NCI-H2171 (cell line): ENCODE measurements at regions not wholly inside any gene's neighbourhood (a gene's known extent, or its start where the extent isn't known, plus 50 kb on each side); places are given as distances from the start of the nearest gene placed in this dataset.

Experiments used
- DNase-seq: peaks from one replicate; lab custom pipeline; 2025; lab: John Stamatoyannopoulos, UW

DNA sequence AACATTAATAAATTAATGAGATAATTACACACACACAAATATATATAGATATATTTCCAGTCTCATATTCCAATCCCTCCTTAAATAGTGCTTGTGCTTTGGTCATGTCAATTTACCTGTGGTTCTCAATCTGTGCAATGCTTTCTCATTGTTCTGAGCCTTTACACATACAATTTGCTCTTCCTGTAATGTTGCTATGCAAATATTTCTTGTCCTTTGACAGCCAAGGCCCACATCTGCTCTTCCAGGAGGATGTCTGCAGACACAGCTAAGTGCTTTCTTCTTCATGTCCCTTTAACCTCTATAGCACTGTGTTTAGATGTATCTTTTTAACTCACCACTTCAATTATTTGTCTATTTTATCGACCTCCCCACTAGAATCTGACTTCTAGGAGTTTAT lies 67.3 kb upstream of the RAPGEF2 start:
- no peak for DNase-seq

DNA sequence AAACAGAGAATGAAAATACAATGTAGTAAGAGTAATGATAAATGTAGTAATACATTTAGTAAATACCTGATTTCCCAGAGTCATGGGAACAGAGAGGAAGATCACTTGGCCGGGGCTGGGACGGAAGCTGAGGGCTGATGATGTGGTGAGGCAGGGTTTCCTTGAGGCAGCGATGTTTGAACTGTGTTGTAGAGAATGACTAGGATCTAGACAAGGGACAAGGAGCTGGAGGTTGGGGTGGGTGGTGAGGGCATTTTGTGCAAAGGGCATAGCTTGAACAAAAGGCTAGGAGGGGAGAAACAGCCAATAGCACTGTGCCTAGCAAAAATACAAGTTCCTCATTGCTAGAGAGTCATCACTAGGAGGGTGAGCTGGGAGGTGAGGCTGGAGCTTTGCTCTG lies 64.3 kb upstream of the RAPGEF2 start:
- no peak for DNase-seq

DNA sequence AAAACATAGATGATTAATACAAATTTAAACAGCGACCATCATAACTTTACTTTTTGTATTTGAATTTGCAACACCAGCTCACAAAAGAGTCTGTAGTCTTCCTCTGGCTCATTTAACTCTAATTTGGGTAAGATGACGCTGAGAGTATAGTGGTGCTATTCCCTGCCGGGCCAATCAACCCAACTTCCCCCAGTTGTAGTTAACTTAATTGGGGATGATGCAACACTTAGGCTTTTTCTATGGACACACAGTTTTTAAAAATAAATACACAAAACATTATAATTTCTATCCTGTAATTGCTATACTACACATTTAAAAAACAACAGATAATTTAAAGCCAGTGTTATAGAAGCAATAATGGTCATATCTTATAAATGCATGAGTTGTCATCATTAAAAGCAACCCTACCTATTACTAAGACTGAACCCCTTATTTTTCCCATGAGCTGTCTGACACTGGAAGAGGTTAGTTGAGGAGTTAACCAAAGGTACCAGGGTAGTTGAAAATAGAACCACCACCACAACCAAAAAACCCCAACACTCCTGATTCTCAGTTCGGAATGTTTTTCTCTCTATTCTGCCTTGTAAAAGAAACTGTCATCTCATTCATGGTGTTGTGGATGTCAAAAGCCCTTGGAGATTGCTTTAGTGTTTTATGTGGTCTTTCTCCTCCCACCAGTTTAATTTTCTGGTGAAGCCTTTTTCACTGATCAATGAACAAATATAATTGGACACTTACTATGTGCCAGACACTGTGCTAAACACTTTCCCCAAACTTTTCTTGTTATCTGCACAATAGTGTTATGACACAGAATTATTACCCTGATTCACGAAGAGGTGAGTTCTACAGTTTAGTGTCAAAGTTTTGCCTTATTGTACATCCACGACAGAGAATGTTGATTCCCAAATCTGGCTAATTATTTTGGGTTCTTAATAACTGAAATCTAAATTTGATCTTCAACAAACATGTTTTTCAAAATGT lies 61.5 kb upstream of the RAPGEF2 start:
- no peak for DNase-seq

DNA sequence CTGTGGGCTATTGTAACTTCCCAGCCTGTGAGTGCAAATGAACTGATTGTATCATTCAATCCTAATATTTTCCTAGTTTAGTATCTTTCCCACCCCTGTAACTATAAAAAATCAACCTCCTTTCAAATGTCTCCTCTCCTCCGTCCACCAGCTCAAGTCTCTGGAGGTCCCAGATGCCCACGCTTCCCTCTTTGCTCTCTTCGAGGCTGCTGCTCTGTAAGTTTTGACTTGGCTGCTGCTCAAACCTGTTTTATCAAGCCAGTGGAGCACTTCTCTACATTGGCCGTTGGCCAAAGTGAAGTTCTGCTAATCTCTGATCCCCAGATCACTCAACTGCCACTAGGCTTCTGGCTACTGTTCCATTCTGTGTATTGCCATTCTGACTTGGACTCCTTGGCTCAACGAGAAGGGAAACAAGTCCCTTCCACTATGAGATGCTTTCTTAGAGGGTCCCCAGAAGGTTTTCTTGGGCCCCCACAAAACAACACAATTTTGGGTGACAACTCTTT lies 60.7 kb upstream of the RAPGEF2 start:
- DNase-seq = no peak

DNA sequence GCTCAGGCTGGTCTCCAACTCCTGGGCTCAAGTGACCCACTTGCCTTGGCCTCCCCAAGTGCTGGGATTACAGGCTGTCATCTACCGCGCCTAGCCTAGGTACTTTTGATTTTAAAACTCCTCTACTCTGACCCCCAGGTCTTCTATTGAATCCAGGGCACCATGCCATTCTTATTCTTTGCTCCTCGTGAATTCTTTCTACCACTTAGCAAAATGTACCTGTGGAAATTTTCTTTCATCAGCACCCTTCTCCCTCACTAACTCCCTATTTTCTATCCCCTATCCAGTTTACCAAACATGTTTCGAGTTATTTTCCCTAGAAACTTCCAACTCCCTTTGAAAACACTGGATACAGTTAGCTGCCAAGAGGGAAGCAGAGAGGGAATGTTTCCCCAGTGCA lies 60.0 kb upstream of the RAPGEF2 start:
- DNase-seq = no peak

DNA sequence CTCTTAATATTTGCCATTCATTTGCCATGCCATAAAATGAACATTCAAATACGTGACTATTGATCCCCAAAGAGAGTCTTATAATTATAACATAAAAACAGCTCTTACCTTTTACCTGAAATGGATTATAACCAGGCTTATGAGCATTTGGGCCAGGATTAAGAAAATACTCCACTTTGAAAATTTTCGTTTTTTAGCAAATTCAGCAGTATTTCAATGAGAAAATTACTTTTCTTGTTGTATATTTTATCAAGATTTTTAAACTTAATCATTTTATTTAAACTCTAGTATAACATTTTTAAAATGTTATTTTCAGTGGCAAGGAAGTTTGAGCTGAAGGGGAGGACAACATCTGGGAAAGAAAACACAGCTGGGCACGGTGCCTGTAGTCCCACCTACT lies 59.0 kb upstream of the RAPGEF2 start:
- DNase-seq = no peak

DNA sequence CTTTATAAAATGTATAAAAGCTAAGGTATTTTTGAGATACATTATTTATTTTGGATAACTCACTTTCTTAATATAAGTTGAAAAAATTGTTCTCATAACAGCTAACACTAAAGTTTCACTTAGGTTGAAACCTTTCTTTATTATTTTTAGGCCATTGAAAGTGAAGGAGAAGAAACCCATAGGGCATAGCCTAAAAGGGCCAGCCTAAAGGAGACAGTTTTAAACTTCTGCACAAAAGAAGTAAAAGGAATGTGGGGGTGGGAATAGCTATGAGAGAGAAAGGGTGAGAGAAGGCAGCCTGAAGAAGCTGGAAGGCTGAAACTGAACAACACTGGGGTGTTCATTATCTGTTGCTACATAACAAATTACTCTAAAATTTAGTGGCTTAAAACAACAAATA lies 57.6 kb upstream of the RAPGEF2 start:
- DNase-seq = no peak

DNA sequence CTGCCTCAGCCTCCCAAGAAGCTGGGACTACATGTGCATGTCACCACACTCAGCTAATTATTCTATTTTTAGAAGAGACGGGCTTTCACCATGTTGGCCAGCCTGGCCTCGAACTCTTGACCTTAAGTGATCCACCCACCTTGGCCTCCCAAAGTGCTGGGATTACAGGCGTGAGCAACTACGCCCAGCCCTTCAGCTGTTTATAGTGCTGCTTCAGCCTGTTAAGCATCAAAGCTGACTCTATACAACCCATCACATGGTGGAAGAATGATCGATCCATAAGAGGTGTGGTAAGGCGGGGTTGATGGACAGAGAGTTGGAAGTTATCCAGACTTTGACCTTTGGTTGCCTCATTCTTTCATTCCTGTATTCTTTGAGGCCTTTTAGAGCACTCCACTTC lies 56.2 kb upstream of the RAPGEF2 start:
- no peak for DNase-seq

DNA sequence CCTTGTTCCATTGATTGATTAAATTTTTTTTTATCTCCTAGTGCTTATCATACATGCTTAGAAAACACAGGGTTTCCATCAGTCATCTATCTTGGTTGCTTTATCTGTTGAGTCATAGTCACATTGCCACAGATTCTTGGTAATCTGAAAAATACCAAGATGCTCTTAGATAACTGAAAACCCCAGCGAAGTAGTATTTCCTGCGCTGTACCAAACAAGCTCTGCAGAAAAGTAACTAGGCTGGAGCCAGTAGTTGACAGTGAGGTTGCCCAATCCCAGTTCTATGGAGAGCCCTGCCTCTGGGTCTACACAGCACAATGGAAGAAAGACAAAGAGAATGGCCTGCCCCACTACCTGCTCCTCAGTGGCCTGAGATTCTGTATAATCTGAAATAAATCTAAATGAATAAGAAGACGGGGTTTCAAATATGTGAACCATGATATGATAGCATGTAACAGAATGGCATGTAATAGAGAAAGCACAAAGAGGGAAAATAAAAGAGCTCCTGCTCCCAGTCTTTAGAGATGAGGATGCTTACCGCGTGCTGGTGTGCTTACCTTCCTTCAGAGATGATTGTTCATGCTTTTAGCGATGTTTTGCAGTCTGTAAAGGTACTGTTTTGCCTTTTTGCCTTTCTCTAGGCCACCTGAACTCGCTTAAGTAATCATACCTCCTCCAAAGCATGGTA lies 55.3 kb upstream of the RAPGEF2 start:
- no peak for DNase-seq

DNA sequence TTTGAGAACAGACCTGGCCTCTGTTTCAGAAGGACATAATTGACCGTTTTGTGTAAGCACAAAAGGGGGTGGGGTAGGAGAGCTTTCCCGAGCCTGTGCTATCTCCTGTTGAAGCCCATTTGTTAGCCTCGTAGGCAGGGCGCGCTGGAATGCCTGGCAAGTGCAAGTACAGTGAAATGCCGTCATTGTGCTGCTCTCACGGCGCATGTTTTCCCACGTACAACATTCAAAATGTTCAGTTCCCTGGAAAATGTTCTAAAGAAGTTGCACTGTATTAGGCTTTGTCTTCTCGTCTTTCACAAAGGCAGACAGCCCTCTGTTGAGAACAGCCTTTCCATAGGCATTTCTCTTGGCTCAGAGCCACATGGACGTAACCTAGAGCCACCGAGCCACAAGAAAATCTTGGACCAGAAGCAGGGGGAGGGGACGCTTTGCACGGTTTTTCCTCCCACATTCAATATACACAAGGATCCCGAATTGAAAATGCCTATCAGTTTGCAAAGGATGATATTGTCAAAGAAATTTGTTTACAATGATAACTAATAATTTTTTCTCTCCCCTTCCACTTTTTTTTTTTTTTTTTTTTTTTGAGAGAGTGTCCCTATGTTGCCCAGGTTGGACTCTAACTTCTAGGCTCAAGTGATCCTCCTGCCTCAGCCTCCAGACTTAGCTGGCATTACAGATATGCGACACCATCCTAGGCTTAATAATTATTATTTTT lies 54.6 kb upstream of the RAPGEF2 start:
- no peak for DNase-seq

DNA sequence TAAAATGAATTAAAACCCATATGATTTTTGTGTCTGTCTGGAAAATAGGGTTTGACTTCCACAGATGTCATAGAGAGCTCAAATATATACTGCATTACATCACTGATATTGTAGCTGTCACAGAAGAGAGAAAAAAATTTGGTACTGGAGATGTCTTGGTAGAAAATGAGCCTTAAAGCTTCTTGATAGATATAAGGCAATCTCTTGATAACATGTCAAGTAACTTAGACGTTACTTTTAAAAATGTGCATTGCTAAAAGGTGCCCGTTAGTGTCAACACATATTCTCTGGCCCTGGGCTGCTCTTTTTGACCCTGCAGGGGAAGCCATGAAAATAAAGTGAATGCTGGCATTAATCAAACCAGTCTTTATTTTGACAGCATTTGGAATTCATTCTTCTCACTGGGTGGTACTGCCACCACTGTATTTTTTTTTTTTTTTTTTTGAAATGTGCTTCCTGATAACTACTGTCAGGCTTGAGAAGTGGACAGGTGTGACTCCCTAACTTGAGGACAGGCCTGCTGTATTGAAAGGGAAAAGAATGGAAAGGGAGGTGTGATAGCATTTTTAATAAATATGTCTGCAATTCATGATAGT lies 53.0 kb upstream of the RAPGEF2 start:
- DNase-seq = no peak

DNA sequence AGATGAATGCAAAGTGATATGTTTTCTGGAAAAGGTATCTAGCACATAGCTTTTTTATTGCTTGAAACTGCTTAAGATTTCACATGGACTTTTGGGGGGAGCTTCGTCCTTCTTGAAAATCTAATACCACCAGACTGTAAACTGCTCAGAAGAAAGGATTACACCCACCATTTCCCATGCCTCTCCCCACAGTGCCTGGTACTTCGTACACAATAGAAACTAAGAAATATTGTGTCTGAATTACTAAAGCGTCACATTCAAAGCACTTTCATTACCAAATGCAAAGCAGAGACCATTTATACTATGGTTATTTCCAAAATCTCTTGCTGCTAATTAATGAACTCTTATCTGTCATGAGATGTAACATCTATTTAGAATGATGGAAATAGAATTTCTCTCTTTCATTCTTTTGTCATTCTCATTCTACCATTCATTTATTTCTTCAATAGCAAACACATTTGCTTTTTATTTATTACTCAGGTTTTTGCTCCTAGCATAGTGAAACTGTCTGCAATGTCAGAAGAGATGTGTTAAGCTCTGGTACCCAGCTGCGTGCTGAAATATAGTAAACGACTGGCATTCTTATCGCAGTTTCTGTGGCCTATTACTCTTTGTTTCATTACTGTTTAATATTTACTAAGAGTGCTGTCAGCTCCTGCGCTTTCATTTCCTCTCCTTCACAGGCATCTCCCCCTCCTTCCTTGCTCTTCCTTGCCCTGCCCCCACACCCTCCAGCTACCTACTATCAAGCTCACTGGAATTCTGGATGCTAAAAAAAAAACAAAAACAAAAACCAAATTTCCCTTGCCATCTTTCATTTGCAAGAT lies 51.4 kb upstream of the RAPGEF2 start:
- DNase-seq = no peak

DNA sequence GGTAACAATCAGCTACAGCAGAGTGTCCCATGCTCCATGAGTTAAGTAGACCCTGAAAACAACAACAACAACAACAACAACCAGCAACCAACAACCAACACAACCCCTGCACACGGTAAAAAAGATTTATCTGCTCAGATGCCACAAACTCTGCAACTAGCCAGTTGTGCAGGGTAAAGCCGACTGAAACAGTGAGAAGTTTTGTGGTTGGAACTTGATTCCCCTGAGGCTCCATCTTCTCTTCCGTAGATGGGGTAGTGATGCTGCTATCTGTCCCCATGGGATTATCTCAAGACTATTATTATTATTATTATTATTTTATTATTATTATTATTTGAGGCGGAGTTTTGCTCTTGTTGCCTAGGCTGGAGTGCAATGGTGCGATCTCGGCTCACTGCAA lies 50.6 kb upstream of the RAPGEF2 start:
- DNase-seq = no peak
